ENCODE measurements at regions not wholly inside any gene's neighbourhood (a gene's known extent, or its start where the extent isn't known, plus 50 kb on each side); places are given as distances from the start of the nearest gene placed in this dataset.

DNA sequence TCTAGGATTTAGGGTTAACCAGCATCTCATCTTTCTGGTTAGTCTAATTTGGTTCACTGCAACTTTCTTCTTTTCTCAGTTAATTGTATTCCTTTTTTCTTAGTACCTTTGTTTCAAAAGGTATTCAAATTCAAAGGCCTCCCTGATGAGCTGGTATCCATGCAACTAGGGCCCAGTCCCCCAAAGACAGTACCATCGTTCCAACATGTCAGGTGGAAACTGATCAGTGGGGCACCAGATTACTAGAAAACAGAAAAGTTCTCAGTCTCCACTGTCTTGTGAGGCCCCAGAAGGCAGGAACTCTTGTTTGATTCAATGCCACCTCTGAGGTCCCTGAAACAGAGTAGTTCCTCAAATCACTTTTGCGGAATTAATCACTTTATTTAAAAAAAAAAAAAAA lies 303.2 kb upstream of the NBEA start:
- Histone ChIP-seq H3K27me3 (ENCODE audit: low read depth, low read length) (no peaks in the 10 kb centered on the region), H3K4me3 (ENCODE audit: low read depth in 1 of 2, low read length in 2 of 2) (no peak overlapping the region), H3K36me3 (ENCODE audit: control insufficient read depth in 1 of 2, insufficient read depth in 2 of 2, low read length in 2 of 2) (no peaks in the 10 kb centered on the region), H3K27ac (ENCODE audit: low read length) (no peak overlapping the region), H3K4me1 (ENCODE audit: control insufficient read depth in 1 of 2, insufficient read depth in 2 of 2, low read length in 2 of 2) (no peaks in the 10 kb centered on the region), H3K9me3 (ENCODE audit: control insufficient read depth in 1 of 2, low read length in 2 of 2) (no peaks in the 10 kb centered on the region)

DNA sequence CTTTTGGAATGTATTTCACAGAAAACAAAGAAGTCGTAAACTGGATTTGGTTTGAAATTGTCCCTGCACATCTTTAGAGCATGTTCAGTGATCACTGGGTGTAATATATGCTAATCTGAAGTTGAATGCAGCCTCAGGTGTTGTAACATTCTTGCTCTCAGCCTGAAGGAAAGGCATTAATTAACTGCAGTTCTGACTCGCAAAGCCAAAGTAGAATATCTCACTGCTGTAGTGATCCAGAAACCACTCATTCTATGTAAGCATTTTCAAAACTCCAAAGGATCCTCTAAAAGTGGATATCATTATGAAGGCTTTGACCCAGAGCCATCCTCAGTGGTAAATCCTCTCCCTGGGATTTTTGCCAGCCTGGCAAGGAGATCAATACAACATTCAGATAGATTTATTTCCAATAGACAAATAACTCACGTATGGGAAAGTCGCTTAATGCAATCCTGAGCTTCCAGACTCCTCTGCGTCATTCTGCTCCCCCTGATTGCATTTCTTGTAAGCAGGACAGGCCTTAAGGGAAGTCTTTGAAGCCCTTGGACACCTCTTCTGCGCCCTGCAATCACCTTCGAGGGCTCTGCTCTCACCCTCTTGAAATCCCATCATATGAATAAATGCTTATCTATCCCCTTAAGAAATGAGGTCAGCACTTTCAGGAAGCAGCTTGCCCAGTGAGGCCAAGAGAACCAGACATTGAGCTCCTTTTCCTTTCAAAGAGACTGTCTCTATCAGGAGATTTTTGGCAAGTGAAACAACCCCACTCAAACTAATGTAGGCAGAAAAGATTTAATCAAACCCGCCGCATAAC lies 301.7 kb upstream of the NBEA start:
- Histone ChIP-seq H3K27me3 (ENCODE audit: low read depth, low read length) (no peaks in the 10 kb centered on the region), H3K4me1 (ENCODE audit: control insufficient read depth in 1 of 2, insufficient read depth in 2 of 2, low read length in 2 of 2) (no peaks in the 10 kb centered on the region), H3K36me3 (ENCODE audit: control insufficient read depth in 1 of 2, insufficient read depth in 2 of 2, low read length in 2 of 2) (no peaks in the 10 kb centered on the region), H3K4me3 (ENCODE audit: low read depth in 1 of 2, low read length in 2 of 2) (no peak overlapping the region), H3K27ac (ENCODE audit: low read length) (no peak overlapping the region), H3K9me3 (ENCODE audit: control insufficient read depth in 1 of 2, low read length in 2 of 2) (no peaks in the 10 kb centered on the region)

DNA sequence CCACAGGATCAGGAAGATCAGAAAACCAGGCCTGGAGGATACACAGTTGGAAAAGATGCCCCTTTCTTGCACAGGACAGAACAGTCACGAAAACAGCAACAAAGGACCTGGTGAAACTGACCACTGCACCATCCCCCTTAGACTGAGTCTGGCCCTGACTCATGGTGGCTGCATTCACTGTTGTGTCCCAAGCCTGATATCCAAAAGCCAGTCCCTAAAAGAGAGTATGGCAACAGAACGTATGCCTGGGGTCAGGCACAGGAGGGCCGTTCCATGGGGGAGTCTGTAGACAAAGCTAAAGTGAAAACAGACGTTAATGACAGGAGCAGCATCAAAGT lies 301.1 kb upstream of the NBEA start:
- Histone ChIP-seq H3K36me3 (ENCODE audit: control insufficient read depth in 1 of 2, insufficient read depth in 2 of 2, low read length in 2 of 2) (no peaks in the 10 kb centered on the region), H3K9me3 (ENCODE audit: control insufficient read depth in 1 of 2, low read length in 2 of 2) (no peaks in the 10 kb centered on the region), H3K27me3 (ENCODE audit: low read depth, low read length) (no peaks in the 10 kb centered on the region), H3K27ac (ENCODE audit: low read length) (no peak overlapping the region), H3K4me1 (ENCODE audit: control insufficient read depth in 1 of 2, insufficient read depth in 2 of 2, low read length in 2 of 2) (no peaks in the 10 kb centered on the region), H3K4me3 (ENCODE audit: low read depth in 1 of 2, low read length in 2 of 2) (no peak overlapping the region)

DNA sequence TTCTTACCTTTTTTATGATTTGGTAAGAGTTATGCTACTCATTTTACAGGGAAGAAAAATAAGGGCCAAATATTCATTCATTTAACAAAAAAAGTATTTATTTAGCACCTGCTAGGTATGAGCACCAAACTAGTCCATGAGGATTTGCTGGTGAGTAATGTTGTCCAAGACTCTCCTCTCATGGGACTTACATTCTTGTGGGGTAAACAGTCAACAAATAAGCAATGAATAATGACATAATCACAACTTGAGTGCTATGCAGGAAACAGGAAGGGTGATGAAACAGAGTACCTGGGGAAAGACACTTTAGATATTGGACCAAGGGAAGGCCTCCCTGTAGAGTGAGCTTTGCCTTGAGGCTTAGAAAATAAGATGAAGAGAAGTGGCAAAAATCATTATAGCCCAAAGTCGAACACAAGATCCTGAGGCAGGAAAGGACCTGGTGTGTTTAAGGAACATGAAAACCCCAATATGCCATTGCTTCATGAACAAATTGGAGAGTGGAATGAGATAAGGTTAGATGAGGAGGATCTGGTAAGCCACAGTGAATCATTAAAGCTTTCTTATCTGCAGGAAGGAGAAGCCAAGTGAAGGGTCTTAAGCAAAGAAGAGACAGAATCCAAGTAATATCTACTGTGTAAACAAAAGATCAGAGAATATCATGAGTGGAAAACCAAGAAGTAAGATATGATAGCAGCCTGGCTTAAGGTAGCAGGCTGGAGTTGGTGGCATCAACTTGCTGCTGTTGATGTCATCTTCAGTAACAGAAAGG lies 294.5 kb upstream of the NBEA start:
- Histone ChIP-seq H3K27ac (ENCODE audit: low read length) (no peak overlapping the region), H3K36me3 (ENCODE audit: control insufficient read depth in 1 of 2, insufficient read depth in 2 of 2, low read length in 2 of 2) (no peaks in the 10 kb centered on the region), H3K4me3 (ENCODE audit: low read depth in 1 of 2, low read length in 2 of 2) (no peak overlapping the region), H3K9me3 (ENCODE audit: control insufficient read depth in 1 of 2, low read length in 2 of 2) (no peaks in the 10 kb centered on the region), H3K27me3 (ENCODE audit: low read depth, low read length) (no peaks in the 10 kb centered on the region), H3K4me1 (ENCODE audit: control insufficient read depth in 1 of 2, insufficient read depth in 2 of 2, low read length in 2 of 2) (no peaks in the 10 kb centered on the region)

DNA sequence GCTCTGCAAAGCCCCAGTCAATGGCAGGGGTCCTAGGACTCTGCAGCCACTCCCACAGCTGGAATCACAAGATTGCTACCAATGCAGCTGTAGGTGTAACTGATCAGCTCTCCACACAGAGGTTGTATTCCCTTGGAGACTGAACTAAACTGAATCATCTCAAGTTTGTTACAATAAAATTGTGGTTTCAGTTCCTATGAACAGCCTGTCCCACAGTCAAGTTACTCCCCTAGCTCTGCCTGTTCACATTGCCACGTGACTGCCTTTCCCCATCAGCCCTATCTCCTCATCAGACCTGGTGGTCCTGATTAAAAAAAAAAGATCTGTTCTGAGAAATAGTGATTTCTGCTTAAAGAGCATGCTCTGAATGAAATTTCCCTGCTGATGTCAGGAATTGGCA lies 287.9 kb upstream of the NBEA start:
- H3K27ac ChIP-seq (ENCODE audit: low read length), result no peak overlapping the region
- H3K9me3 ChIP-seq (ENCODE audit: control insufficient read depth in 1 of 2, low read length in 2 of 2), result no peaks in the 10 kb centered on the region
- H3K4me1 ChIP-seq (ENCODE audit: control insufficient read depth in 1 of 2, insufficient read depth in 2 of 2, low read length in 2 of 2), result peaks cover 0 to 6% of the 10 kb centered on the region in 2 donors
- H3K36me3 ChIP-seq (ENCODE audit: control insufficient read depth in 1 of 2, insufficient read depth in 2 of 2, low read length in 2 of 2), result no peaks in the 10 kb centered on the region
- H3K27me3 ChIP-seq (ENCODE audit: low read depth, low read length), result no peaks in the 10 kb centered on the region
- H3K4me3 ChIP-seq (ENCODE audit: low read depth in 1 of 2, low read length in 2 of 2), result no peak overlapping the region

DNA sequence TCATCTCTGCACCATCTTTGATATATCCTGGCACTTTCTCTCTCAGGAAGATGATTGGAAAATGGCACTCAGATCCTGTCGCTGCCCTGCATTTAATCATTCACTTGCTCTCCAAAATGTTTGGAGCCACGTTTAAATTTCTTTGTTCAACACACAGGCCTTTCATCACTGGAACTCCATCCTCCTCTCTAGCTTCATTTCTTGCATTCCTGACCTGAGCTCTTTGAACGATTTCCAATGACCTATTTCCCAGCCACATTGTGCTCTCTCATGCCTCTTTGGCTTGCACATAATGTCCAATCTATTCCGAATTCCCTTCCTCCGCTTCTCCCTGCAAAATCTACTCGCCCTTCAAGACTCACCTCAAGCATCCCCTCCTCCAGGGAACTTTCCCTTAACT lies 287.4 kb upstream of the NBEA start:
- H3K27me3 ChIP-seq (ENCODE audit: low read depth, low read length), result no peaks in the 10 kb centered on the region
- H3K36me3 ChIP-seq (ENCODE audit: control insufficient read depth in 1 of 2, insufficient read depth in 2 of 2, low read length in 2 of 2), result no peaks in the 10 kb centered on the region
- no peak overlapping the region for H3K4me3 ChIP-seq (ENCODE audit: low read depth in 1 of 2, low read length in 2 of 2)
- H3K27ac ChIP-seq (ENCODE audit: low read length), result no peak overlapping the region
- peaks cover 0 to 6% of the 10 kb centered on the region in 2 donors for H3K4me1 ChIP-seq (ENCODE audit: control insufficient read depth in 1 of 2, insufficient read depth in 2 of 2, low read length in 2 of 2)
- H3K9me3 ChIP-seq (ENCODE audit: control insufficient read depth in 1 of 2, low read length in 2 of 2), result no peaks in the 10 kb centered on the region

DNA sequence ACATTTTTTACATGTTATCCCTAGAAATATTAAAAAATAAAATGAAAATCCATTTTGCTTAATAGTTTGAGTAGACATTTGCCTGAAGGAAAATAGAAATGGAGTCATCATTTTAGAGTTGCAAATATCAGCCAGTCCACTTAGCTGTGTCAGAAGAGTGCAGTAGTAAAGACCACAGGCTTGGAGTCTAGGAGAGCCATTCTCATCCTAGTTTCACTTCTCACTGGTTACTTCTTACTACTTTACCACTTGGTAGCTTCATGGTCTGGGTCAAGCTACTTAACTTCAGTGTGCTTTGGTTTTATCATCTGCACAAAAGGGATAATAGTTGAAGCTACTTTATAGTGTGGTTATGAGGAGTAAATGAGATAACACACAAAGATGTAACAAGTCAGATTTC lies 286.5 kb upstream of the NBEA start:
- Histone ChIP-seq H3K27ac (ENCODE audit: low read length) (no peak overlapping the region), H3K4me1 (ENCODE audit: control insufficient read depth in 1 of 2, insufficient read depth in 2 of 2, low read length in 2 of 2) (peaks cover 0 to 6% of the 10 kb centered on the region in 2 donors), H3K4me3 (ENCODE audit: low read depth in 1 of 2, low read length in 2 of 2) (no peak overlapping the region), H3K27me3 (ENCODE audit: low read depth, low read length) (no peaks in the 10 kb centered on the region), H3K9me3 (ENCODE audit: control insufficient read depth in 1 of 2, low read length in 2 of 2) (no peaks in the 10 kb centered on the region), H3K36me3 (ENCODE audit: control insufficient read depth in 1 of 2, insufficient read depth in 2 of 2, low read length in 2 of 2) (no peaks in the 10 kb centered on the region)

DNA sequence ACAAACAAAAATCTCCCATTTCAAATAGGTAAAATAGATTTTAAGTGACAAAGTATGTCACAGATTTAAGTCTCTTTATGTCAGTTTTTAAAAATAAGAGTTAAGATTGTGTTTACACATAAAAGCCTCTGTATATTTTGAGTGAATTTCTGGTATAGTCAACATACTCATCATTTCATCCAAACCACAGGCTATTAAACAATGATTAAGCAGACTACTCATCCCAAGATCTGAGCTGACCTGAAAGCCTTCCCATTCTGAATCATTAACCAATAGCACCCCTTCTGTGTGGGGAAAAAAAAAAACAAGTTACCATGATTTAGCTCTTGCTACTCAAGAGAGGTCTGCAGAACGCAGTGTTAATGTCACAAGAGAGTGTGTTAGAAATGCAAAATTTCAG lies 284.4 kb upstream of the NBEA start:
- Histone ChIP-seq H3K36me3 (ENCODE audit: control insufficient read depth in 1 of 2, insufficient read depth in 2 of 2, low read length in 2 of 2) (no peaks in the 10 kb centered on the region), H3K27ac (ENCODE audit: low read length) (no peak overlapping the region), H3K4me3 (ENCODE audit: low read depth in 1 of 2, low read length in 2 of 2) (no peak overlapping the region), H3K4me1 (ENCODE audit: control insufficient read depth in 1 of 2, insufficient read depth in 2 of 2, low read length in 2 of 2) (peaks cover 0 to 9% of the 10 kb centered on the region in 2 donors), H3K27me3 (ENCODE audit: low read depth, low read length) (no peaks in the 10 kb centered on the region), H3K9me3 (ENCODE audit: control insufficient read depth in 1 of 2, low read length in 2 of 2) (no peaks in the 10 kb centered on the region)

DNA sequence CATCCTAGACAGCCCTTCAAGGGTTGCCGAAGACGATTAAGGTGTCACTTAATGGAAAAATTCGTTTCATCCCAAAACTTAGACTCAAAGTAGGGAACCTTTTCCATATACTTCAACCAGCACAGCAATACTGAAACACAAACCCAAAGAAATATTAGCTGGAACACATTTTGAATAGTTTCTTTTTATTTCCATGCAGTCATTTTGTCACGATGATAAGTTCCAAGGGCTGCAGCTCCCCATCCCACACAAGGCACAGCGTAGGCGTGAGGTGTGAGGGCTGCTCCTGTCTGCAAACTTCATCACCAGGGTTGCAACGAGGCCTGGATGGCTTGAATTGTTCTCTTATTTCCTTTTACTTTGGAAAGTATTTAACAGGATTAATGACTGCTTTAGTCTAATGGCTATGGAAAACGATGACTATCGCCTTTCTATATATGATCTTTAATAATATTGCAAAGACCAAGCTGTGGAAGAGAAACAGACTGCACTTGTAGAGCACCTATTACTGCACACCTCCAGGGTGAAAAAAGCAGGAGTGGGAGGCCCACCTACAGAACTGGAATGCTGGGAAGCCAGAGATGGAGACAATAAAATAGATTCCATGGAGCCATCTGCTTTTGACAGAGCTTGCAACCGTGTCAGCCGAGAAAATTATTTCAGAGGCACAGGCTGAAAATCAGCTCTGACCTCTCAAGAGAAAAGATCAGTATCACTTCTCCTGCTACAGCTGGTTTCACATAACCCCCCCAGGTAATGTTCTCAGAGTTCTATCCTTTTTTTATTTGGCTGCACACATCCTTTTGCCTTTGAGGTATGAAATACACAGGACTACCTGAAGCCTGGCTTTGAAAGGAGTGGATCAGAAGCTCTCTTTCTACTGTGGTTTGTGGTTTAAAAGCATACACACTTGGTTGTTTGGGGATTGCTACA lies 274.5 kb upstream of the NBEA start:
- Histone ChIP-seq H3K4me3 (ENCODE audit: low read depth in 1 of 2, low read length in 2 of 2) (no peak overlapping the region), H3K27me3 (ENCODE audit: low read depth, low read length) (no peaks in the 10 kb centered on the region), H3K27ac (ENCODE audit: low read length) (no peak overlapping the region), H3K36me3 (ENCODE audit: control insufficient read depth in 1 of 2, insufficient read depth in 2 of 2, low read length in 2 of 2) (no peaks in the 10 kb centered on the region), H3K4me1 (ENCODE audit: control insufficient read depth in 1 of 2, insufficient read depth in 2 of 2, low read length in 2 of 2) (no peaks in the 10 kb centered on the region), H3K9me3 (ENCODE audit: control insufficient read depth in 1 of 2, low read length in 2 of 2) (no peaks in the 10 kb centered on the region)

- Histone ChIP-seq H3K27me3 (ENCODE audit: low read depth, low read length) (no peaks in the 10 kb centered on the region), H3K27ac (ENCODE audit: low read length) (no peak overlapping the region), H3K9me3 (ENCODE audit: control insufficient read depth in 1 of 2, low read length in 2 of 2) (no peaks in the 10 kb centered on the region)
Observed at GRCh38 chr13:34671137-34671536, 270.9 kb upstream of the NBEA start.

DNA sequence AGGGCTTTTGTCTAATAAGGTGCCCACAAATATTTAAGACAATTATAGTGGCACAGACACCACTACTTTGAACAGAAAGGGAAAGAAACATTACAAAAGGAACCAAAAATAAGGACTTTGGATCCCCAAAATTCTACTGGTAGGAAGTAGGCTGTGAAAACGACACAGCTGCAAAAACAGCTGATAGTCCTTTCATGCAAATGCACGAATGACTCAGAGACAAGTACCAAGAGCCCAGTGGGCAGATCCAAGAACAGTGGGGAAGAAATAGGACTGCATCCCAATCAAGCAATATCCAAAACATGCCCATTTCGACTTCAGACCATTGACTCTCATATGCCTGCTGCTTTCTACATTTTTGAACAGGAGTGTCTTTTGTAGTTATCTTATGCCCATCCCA lies 269.4 kb upstream of the NBEA start:
- H3K27ac ChIP-seq (ENCODE audit: low read length), result no peak overlapping the region
- no peaks in the 10 kb centered on the region for H3K36me3 ChIP-seq (ENCODE audit: control insufficient read depth in 1 of 2, insufficient read depth in 2 of 2, low read length in 2 of 2)
- H3K4me3 ChIP-seq (ENCODE audit: low read depth in 1 of 2, low read length in 2 of 2), result no peak overlapping the region
- H3K27me3 ChIP-seq (ENCODE audit: low read depth, low read length), result no peaks in the 10 kb centered on the region
- H3K4me1 ChIP-seq (ENCODE audit: control insufficient read depth in 1 of 2, insufficient read depth in 2 of 2, low read length in 2 of 2), result no peaks in the 10 kb centered on the region
- no peaks in the 10 kb centered on the region for H3K9me3 ChIP-seq (ENCODE audit: control insufficient read depth in 1 of 2, low read length in 2 of 2)

More at GRCh38 chr13:34671137-34671536, 270.9 kb upstream of the NBEA start:
- H3K4me3 ChIP-seq (ENCODE audit: low read depth in 1 of 2, low read length in 2 of 2), result no peak overlapping the region
- H3K36me3 ChIP-seq (ENCODE audit: control insufficient read depth in 1 of 2, insufficient read depth in 2 of 2, low read length in 2 of 2), result no peaks in the 10 kb centered on the region
- no peaks in the 10 kb centered on the region for H3K4me1 ChIP-seq (ENCODE audit: control insufficient read depth in 1 of 2, insufficient read depth in 2 of 2, low read length in 2 of 2)
